Astrocyte (in vitro differentiated cells and primary cell): ENCODE measurements at regions not wholly inside any gene's neighbourhood (a gene's known extent, or its start where the extent isn't known, plus 50 kb on each side); places are given as distances from the start of the nearest gene placed in this dataset.

Experiments
- EZH2 ChIP-seq: IDR thresholded peaks from 2 replicates; pipeline ENCODE4 v1.6.1; 2012; ENCODE audit warnings: mild to moderate bottlenecking, low read length, inconsistent platforms; ENCODE audit not compliant: insufficient read depth
- TF ChIP-seq, protein P1 (sequence below): IDR thresholded peaks from 2 replicates; pipeline ENCODE4 v1.5.1; 2011; ENCODE audit warnings: low read depth, mild to moderate bottlenecking, inconsistent platforms, low read length, moderate library complexity; ENCODE audit not compliant: insufficient read depth

DNA sequence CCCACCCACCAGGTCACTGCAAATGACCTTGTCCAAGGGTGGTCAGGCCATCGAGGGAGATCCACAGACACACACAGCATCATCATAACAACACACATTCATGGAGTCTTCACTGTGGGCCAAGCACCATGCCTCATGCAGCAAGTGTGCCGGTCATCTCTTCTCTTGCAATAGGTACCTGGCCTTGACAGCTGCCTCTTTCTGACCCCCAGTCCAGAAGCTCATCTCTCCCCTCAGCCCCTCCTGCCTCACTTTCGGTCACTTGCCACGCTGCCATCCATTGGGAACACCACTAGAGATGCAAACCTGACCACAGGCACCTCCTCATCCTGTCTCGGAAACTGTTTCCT lies 75.9 kb downstream of the OAT start:
- TF ChIP-seq, protein P1, sequence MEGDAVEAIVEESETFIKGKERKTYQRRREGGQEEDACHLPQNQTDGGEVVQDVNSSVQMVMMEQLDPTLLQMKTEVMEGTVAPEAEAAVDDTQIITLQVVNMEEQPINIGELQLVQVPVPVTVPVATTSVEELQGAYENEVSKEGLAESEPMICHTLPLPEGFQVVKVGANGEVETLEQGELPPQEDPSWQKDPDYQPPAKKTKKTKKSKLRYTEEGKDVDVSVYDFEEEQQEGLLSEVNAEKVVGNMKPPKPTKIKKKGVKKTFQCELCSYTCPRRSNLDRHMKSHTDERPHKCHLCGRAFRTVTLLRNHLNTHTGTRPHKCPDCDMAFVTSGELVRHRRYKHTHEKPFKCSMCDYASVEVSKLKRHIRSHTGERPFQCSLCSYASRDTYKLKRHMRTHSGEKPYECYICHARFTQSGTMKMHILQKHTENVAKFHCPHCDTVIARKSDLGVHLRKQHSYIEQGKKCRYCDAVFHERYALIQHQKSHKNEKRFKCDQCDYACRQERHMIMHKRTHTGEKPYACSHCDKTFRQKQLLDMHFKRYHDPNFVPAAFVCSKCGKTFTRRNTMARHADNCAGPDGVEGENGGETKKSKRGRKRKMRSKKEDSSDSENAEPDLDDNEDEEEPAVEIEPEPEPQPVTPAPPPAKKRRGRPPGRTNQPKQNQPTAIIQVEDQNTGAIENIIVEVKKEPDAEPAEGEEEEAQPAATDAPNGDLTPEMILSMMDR, result no peak
- TF ChIP-seq EZH2, result no peak
